GM12892 (cell line): ENCODE measurements at regions not wholly inside any gene's neighbourhood (a gene's known extent, or its start where the extent isn't known, plus 50 kb on each side); places are given as distances from the start of the nearest gene placed in this dataset.

Experiments used
- DNase-seq: peaks from one replicate; pipeline ENCODE4 v3.0.0; 2011; ENCODE audit not compliant: insufficient read length
- FAIRE-seq: peaks from 2 replicates; lab custom pipeline; 2011; peaks lifted over from hg19 to GRCh38; lab: Jason Lieb, UNC
- POLR2A ChIP-seq: IDR thresholded peaks from 2 replicates; pipeline ENCODE4 v1.6.1; 2011; ENCODE audit warnings: low read depth, low read length, control low read depth
- POLR2AphosphoS5 ChIP-seq: IDR thresholded peaks from 2 replicates; pipeline ENCODE4 v1.6.1; 2011; ENCODE audit warnings: low read depth, low read length, control low read depth
- TAF1 ChIP-seq: IDR thresholded peaks from 2 replicates; pipeline ENCODE4 v1.6.1; 2011; ENCODE audit warnings: low read depth, mild to moderate bottlenecking, control low read depth, low read length, borderline replicate concordance

GRCh38 chr7:131858611-131859010, 302.2 kb upstream of the PODXL start:
- FAIRE-seq, result no peak
- TF ChIP-seq POLR2A (no peak), POLR2AphosphoS5 (no peak), TAF1 (no peak)
- no peak for DNase-seq

GRCh38 chr7:131849472-131849871, 293.0 kb upstream of the PODXL start:
- FAIRE-seq (no peak), DNase-seq (no peak)
- TF ChIP-seq POLR2AphosphoS5, result no peak
- TF ChIP-seq TAF1, result no peak
- no peak for TF ChIP-seq POLR2A

- no peak for FAIRE-seq
- TF ChIP-seq POLR2A (no peak), TAF1 (no peak), POLR2AphosphoS5 (no peak)
- DNase-seq, result no peak
Measured at GRCh38 chr7:131848033-131848432, 291.6 kb upstream of the PODXL start.

- no peak for DNase-seq
- FAIRE-seq, result no peak
- TF ChIP-seq POLR2A (no peak), TAF1 (no peak), POLR2AphosphoS5 (no peak)
Measured at GRCh38 chr7:131845573-131846314, 289.3 kb upstream of the PODXL start.

- DNase-seq (no peak), FAIRE-seq (no peak)
- TF ChIP-seq POLR2A (no peak), POLR2AphosphoS5 (no peak), TAF1 (no peak)
Measured at GRCh38 chr7:131844369-131844768, 287.9 kb upstream of the PODXL start.

- no peak for DNase-seq
- TF ChIP-seq POLR2AphosphoS5 (no peak), POLR2A (no peak), TAF1 (no peak)
Measured at GRCh38 chr7:131843898-131844331, 287.5 kb upstream of the PODXL start.

GRCh38 chr7:131839967-131840690, 283.7 kb upstream of the PODXL start:
- DNase-seq, result no peak

More at GRCh38 chr7:131843898-131844331, 287.5 kb upstream of the PODXL start:
- FAIRE-seq, result no peak

GRCh38 chr7:131836733-131837132, 280.3 kb upstream of the PODXL start:
- DNase-seq (no peak), FAIRE-seq (no peak)
- TF ChIP-seq TAF1, result no peak
- TF ChIP-seq POLR2A, result no peak
- no peak for TF ChIP-seq POLR2AphosphoS5

More at GRCh38 chr7:131839967-131840690, 283.7 kb upstream of the PODXL start:
- FAIRE-seq, result no peak
- TF ChIP-seq TAF1, result no peak
- TF ChIP-seq POLR2AphosphoS5, result no peak
- no peak for TF ChIP-seq POLR2A

- no peak for DNase-seq
- no peak for FAIRE-seq
- no peak for TF ChIP-seq TAF1
- no peak for TF ChIP-seq POLR2A
- TF ChIP-seq POLR2AphosphoS5, result no peak
Measured at GRCh38 chr7:131835141-131835540, 278.7 kb upstream of the PODXL start.

GRCh38 chr7:131830681-131831080, 274.3 kb upstream of the PODXL start:
- FAIRE-seq (no peak), DNase-seq (no peak)
- TF ChIP-seq POLR2A, result no peak
- no peak for TF ChIP-seq POLR2AphosphoS5
- no peak for TF ChIP-seq TAF1

GRCh38 chr7:131829947-131830558, 273.6 kb upstream of the PODXL start:
- no peak for DNase-seq
- FAIRE-seq, result no peak
- no peak for TF ChIP-seq POLR2AphosphoS5
- no peak for TF ChIP-seq POLR2A
- no peak for TF ChIP-seq TAF1

- no peak for FAIRE-seq
- DNase-seq, result no peak
- TF ChIP-seq POLR2A, result no peak
- TF ChIP-seq POLR2AphosphoS5, result no peak
- no peak for TF ChIP-seq TAF1
Measured at GRCh38 chr7:131827421-131827820, 271.0 kb upstream of the PODXL start.
